Eye (tissue), 1 donor: ENCODE measurements at regions not wholly inside any gene's neighbourhood (a gene's known extent, or its start where the extent isn't known, plus 50 kb on each side); places are given as distances from the start of the nearest gene placed in this dataset.
"Not testable (repeated sequence)": the region's sequence is repeated elsewhere in the genome, so short reads cannot be mapped to it uniquely, and the experiment has no call there.

Experiments used
- DNase-seq: peaks from one replicate; pipeline ENCODE4 v3.0.0-alpha.2; 2015

GRCh38 chr1:172717722-172718465, 59.0 kb downstream of the FASLG start:
- DNase-seq = no peak

GRCh38 chr1:172719066-172719627, 60.2 kb downstream of the FASLG start:
- DNase-seq = peak; percentile 33

- peak; percentile 65 for DNase-seq
Observed at GRCh38 chr1:172719694-172720138, 60.8 kb downstream of the FASLG start.

- DNase-seq = no peak
Observed at GRCh38 chr1:172720339-172720738, 61.4 kb downstream of the FASLG start.

GRCh38 chr1:172723251-172723650, 64.3 kb downstream of the FASLG start:
- no peak for DNase-seq

GRCh38 chr1:172724232-172724631, 65.3 kb downstream of the FASLG start:
- DNase-seq = no peak

- DNase-seq = no peak
Observed at GRCh38 chr1:172724765-172725613, 66.1 kb downstream of the FASLG start.

- DNase-seq = no peak
Observed at GRCh38 chr1:172726740-172727139, 67.8 kb downstream of the FASLG start.

- no peak for DNase-seq
Observed at GRCh38 chr1:172727275-172727857, 68.5 kb downstream of the FASLG start.

GRCh38 chr1:172727956-172728603, 69.2 kb downstream of the FASLG start:
- DNase-seq = no peak

- DNase-seq = not testable (repeated sequence)
Observed at GRCh38 chr1:172728705-172729104, 69.8 kb downstream of the FASLG start.

- DNase-seq = no peak
Observed at GRCh38 chr1:172732427-172732826, 73.5 kb downstream of the FASLG start.

- DNase-seq = no peak
Observed at GRCh38 chr1:172733815-172734214, 74.9 kb downstream of the FASLG start.

GRCh38 chr1:172738389-172738788, 79.5 kb downstream of the FASLG start:
- no peak for DNase-seq

- DNase-seq = peak; percentile 63
Observed at GRCh38 chr1:172742599-172743500, 83.9 kb downstream of the FASLG start.

- DNase-seq = peak; percentile 72
Observed at GRCh38 chr1:172745014-172745413, 86.1 kb downstream of the FASLG start.

GRCh38 chr1:172746091-172746949, 87.4 kb downstream of the FASLG start:
- DNase-seq = peak; percentile 18

- no peak for DNase-seq
Observed at GRCh38 chr1:172748201-172748600, 89.3 kb downstream of the FASLG start.

- no peak for DNase-seq
Observed at GRCh38 chr1:172751683-172752082, 92.8 kb downstream of the FASLG start.

GRCh38 chr1:172753964-172754363, 95.1 kb downstream of the FASLG start:
- no peak for DNase-seq

GRCh38 chr1:172754609-172755008, 95.7 kb downstream of the FASLG start:
- DNase-seq = no peak
